Kidney (tissue), 13 donors: ENCODE measurements at regions not wholly inside any gene's neighbourhood (a gene's known extent, or its start where the extent isn't known, plus 50 kb on each side); places are given as distances from the start of the nearest gene placed in this dataset.

Experiments
- DNase-seq, 5 donors: peaks; one replicate each; pipeline ENCODE4 v3.0.0-alpha.2; 2013 to 2020
- FAIRE-seq: peaks from 2 replicates; lab custom pipeline; 2012; peaks lifted over from hg19 to GRCh38; lab: Jason Lieb, UNC
- H3K27ac ChIP-seq, 2 donors: one replicate each; pipeline ENCODE4 v1.7.0; 2013; ENCODE audit warnings: low read depth in 2 of 2, low read length in 2 of 2, inconsistent platforms in 1 of 2
- H3K27me3 ChIP-seq: one replicate; pipeline ENCODE4 v1.7.1; 2013; ENCODE audit warnings: low read length, inconsistent platforms; ENCODE audit not compliant: control insufficient read depth, insufficient read depth
- H3K36me3 ChIP-seq, 3 donors: one replicate each; pipeline versions ENCODE4 v1.7.0 to v1.7.1; 2013; ENCODE audit warnings: low read length in 3 of 3, control low read depth in 1 of 3, inconsistent platforms in 1 of 3; ENCODE audit not compliant: insufficient read depth in 3 of 3, control insufficient read depth in 2 of 3
- H3K4me1 ChIP-seq, 3 donors: one replicate each; pipeline versions ENCODE4 v1.7.0 to v1.7.1; 2013; ENCODE audit warnings: low read length in 3 of 3, inconsistent platforms in 1 of 3, low read depth in 1 of 3; ENCODE audit not compliant: control insufficient read depth in 2 of 3, insufficient read depth in 2 of 3
- H3K4me3 ChIP-seq, 3 donors: one replicate each; pipeline versions ENCODE4 v1.7.0 to v1.8.1; 2013; ENCODE audit warnings: low read length in 3 of 3, control low read depth in 1 of 3, inconsistent platforms in 1 of 3
- H3K9ac ChIP-seq, 3 donors: one replicate each; pipeline versions ENCODE4 v1.7.0 to v1.7.1; 2013; ENCODE audit warnings: low read length in 3 of 3, control low read depth in 1 of 3, inconsistent platforms in 1 of 3
- H3K9me3 ChIP-seq, 3 donors: one replicate each; pipeline versions ENCODE4 v1.7.0 to v1.7.1; 2013; ENCODE audit warnings: low read length in 3 of 3, control low read depth in 1 of 3, inconsistent platforms in 1 of 3; ENCODE audit not compliant: control insufficient read depth in 2 of 3, insufficient read depth in 1 of 3
- CTCF ChIP-seq: IDR thresholded peaks from 3 replicates; pipeline ENCODE4 v1.5.1; 2012; ENCODE audit warnings: mild to moderate bottlenecking, moderate library complexity, borderline replicate concordance; ENCODE audit not compliant: insufficient read depth; ENCODE audit errors: extremely low read depth
- intact Hi-C: fragments of 100-400 bp; cut with DNase I; formaldehyde crosslinking; loops from one replicate; pipeline ENCODE4 v1.11.1; 2022
- donor health status: control.
- donor health status: control.
- donor health status: control.
- donor health status: control.
- donor health status: control.
- donor health status: DM: yes; HTN: yes; CAD: no.
- donor health status: Normal renal cell carcinoma (clear cell type).

GRCh38 chr2:3045318-3045921 is 332.2 kb downstream of the EIPR1 start:
- peak overlapping the region in 1 of 3 donors; percentile 8 for H3K4me3 ChIP-seq
- FAIRE-seq (no peak), DNase-seq (no peak)
- no peak for TF ChIP-seq CTCF
- H3K36me3 ChIP-seq: peaks cover 0 to 3% (median 0%) of the 10 kb centered on the region in 3 donors
- H3K27ac ChIP-seq: no peak overlapping the region
- intact Hi-C loops: no loop called here
- no peaks in the 10 kb centered on the region for H3K4me1 ChIP-seq
- peaks cover 0 to 7% (median 0%) of the 10 kb centered on the region in 3 donors for H3K9me3 ChIP-seq
- no peaks in the 10 kb centered on the region for H3K27me3 ChIP-seq
- no peak overlapping the region for H3K9ac ChIP-seq

GRCh38 chr2:3044587-3045317 is 332.9 kb downstream of the EIPR1 start:
- no peak overlapping the region for H3K4me3 ChIP-seq
- no peak for TF ChIP-seq CTCF
- DNase-seq: peak in 3 of 5 donors; percentile 14 to 27 (median 19)

GRCh38 chr2:3043726-3044125 is 333.9 kb downstream of the EIPR1 start:
- intact Hi-C loops: no loop called here
- FAIRE-seq: no peak
- Histone ChIP-seq H3K4me1 (no peaks in the 10 kb centered on the region), H3K9ac (no peak overlapping the region), H3K9me3 (peaks cover 0 to 7% (median 0%) of the 10 kb centered on the region in 3 donors), H3K27me3 (no peaks in the 10 kb centered on the region), H3K36me3 (peaks cover 0 to 3% (median 0%) of the 10 kb centered on the region in 3 donors), H3K4me3 (no peak overlapping the region), H3K27ac (no peak overlapping the region)
- DNase-seq: no peak
- TF ChIP-seq CTCF: no peak

More at GRCh38 chr2:3044587-3045317, 332.9 kb downstream of the EIPR1 start:
- Histone ChIP-seq H3K36me3 (peaks cover 0 to 3% (median 0%) of the 10 kb centered on the region in 3 donors), H3K27ac (no peak overlapping the region), H3K9me3 (peaks cover 0 to 7% (median 0%) of the 10 kb centered on the region in 3 donors), H3K4me1 (no peaks in the 10 kb centered on the region), H3K27me3 (no peaks in the 10 kb centered on the region), H3K9ac (no peak overlapping the region)
- intact Hi-C loops: no loop called here
- FAIRE-seq: no peak
